ENCODE measurements at regions not wholly inside any gene's neighbourhood (a gene's known extent, or its start where the extent isn't known, plus 50 kb on each side); places are given as distances from the start of the nearest gene placed in this dataset.

DNA sequence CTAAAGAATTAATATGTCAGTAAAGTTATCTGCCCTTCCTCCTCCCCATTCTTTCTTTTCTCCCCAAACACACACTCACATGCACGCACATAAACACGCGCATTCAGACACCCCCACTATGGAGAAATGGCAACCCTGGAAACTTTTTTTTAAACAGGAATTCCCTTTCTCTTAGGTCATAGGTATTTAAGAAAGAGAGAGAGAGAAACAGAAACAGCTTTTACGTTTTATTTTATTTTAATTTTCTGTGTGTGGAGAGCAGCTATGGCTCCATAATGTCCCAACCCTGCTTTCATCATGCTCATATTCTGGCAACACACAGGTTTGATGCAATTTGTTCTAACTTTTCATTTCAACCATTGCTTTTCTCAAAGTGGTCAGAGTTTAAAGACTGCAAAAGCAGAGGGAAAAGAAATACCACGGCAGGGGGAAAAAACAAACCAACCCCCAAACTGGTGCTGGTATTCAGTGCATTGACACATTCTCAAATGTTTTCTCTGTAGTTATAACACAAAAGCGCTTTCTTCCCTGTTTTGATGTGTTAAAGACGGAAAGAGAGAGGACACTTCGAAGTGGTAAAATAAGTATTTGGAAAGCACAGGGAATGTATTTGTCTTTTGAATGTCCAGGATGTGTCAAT is 126.0 kb upstream of the TMEM161B start:
- DNase-seq = no peak

- DNase-seq = no peak
Observed at GRCh38 chr5:88393716-88394535, 125.3 kb upstream of the TMEM161B start.

DNA sequence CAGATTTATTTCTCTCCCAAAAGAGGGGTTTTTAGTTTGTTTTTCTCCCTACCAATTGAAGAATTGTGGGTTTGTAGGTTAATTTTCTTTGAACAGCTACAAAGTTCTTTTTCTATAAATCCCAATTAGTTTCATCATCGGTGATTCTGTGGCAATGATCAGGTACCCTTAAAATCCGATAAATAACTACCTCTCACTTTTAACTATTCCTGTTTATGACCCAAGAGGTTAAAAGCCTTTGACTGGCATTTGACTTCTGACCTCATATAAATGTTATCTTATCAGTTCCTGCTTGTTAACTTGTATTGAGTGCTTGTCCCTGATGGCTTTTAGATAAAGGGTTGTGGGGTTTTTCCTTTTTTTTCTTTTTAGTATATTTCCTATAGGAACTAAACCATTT is 124.4 kb upstream of the TMEM161B start:
- DNase-seq = no peak

DNA sequence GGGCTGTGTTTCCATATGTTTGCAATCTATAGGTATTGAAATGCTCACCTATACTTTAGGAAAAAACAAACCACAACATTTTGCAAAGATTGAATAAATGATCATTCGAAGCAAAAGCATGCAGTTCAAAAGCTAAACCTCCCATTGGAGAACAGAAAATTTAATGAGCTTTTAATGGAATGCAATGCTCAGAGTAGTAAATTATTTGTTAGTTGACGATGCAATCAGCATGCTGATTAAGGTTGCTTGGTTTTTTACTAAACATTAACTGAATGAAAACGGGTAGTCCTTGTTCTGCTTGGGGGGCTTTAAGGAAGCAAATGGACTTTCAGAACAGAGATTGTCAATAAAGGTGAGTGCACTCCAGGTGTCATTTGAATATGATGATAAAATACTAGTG is 123.3 kb upstream of the TMEM161B start:
- no peak for DNase-seq

DNA sequence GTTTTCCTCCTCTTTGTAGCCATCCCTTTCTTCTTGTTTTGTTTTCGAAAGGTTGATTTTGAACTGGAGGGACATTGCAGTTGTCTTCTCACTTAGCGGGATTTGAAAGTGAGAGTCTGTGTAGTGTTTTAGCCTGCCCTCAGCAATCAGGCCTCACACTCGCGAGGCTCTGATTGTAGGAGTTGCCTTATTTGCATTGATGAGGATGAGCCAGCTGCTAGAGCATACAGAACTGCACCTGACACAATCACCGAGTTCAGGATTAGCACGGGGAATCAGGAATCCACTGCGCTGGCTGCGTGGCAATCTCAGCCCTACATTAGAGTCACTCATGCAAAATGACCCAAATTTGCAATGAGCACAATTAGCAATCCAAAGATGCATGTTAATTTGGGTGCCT is 122.5 kb upstream of the TMEM161B start:
- no peak for DNase-seq

- DNase-seq = no peak
Observed at GRCh38 chr5:88390481-88390880, 121.8 kb upstream of the TMEM161B start.

- no peak for DNase-seq
Observed at GRCh38 chr5:88390096-88390441, 121.4 kb upstream of the TMEM161B start.

GRCh38 chr5:88389338-88390095 is 120.9 kb upstream of the TMEM161B start:
- DNase-seq = no peak

DNA sequence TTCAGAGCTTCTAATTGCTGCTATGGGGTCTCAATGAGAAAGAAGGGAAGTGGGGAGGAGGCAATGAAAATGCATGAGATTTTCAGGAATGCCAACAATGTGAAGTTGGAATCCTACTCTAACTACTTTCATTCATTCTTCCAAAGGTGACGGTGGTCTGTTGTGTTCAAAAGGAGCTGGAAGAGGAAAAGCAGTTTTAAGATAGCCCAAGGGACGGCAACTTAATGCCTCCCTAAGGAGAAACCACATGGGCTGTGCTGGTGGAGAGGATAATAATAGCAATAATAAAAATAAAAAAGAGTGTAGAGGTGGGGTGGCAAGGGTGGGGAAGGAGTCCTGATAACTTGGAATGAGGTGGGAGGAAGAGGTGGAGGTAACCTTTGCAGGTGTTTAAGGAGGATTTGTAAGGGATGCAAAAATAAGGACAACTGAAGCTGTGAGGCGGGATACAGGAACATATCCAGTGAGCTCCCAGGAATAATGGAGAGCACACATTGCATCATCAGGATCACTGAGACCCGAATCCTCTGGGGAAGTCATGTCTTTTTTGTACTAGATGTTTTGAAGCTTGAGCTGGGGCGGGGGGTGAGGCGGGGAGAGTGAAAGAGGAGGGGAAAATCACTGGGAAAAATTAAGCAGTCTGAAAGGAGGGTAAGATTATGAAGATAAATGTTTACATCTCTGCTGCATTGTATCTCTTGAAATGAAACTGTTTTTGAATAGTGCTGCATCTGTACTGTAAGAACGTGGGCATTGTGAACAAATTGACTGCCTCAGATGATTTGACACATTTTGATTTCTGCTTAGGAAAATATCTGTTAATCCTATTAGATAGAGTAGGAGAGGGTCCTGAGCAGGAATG is 120.1 kb upstream of the TMEM161B start:
- DNase-seq = no peak

GRCh38 chr5:88384886-88385285 is 116.2 kb upstream of the TMEM161B start:
- DNase-seq = no peak

DNA sequence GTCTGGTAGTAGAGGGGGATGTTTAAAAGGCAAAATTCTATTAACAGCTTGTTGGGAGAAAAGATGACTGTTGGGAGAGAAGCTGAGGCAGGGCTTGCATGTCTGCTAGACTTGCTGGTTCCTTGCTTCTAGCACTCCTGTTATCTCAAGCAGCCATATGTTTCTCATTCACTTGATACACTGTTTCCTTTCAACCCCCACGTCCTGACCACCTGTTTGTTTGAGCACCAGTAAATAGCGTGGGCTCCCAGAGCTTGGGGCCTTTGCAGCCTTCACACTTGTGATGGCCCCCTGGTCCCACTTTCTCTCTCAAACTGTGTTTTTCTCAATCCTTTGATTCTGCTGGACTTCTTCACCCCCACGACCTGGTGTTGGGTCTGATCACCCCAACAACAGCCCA is 111.7 kb upstream of the TMEM161B start:
- DNase-seq = no peak

- DNase-seq = no peak
Observed at GRCh38 chr5:88377705-88378656, 109.3 kb upstream of the TMEM161B start.

GRCh38 chr5:88377240-88377639 is 108.6 kb upstream of the TMEM161B start:
- no peak for DNase-seq

DNA sequence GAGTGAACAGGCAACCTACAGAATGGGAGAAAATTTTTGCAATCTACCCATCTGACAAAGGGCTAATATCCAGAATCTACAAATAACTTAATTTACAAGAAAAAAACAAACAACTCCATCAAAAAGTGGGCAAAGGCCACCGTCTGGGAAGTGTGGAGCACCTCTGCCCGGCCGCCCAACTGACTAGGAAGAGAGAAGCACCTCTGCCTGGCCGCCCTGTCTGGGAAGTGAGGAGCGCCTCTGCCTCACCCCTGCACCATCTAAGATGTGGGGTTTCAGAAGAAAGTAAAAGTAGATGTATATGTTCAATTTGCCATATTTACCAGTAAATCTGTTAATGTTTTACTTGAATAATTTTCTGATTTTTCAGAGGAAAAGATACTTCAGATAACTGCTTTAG is 108.1 kb upstream of the TMEM161B start:
- DNase-seq = no peak

- DNase-seq = no peak
Observed at GRCh38 chr5:88374391-88374790, 105.7 kb upstream of the TMEM161B start.

DNA sequence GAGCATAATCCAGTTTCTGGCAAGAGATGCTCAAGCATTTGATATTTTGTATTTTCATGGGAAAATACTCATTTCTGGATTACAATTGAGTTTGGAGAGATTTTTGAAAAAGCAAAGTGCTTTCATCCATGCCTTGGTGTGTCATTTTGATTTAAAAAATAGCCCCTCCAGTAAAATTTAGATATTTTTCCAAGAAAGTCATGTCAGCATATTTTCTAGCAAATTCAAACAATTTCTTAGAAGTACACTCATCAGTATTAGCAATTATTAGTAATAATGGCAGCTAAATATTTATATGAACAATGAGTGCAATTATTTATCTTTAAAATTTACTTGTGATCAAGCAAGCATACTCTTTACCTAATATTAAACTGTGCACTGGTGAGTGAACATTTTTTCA is 102.2 kb upstream of the TMEM161B start:
- no peak for DNase-seq

DNA sequence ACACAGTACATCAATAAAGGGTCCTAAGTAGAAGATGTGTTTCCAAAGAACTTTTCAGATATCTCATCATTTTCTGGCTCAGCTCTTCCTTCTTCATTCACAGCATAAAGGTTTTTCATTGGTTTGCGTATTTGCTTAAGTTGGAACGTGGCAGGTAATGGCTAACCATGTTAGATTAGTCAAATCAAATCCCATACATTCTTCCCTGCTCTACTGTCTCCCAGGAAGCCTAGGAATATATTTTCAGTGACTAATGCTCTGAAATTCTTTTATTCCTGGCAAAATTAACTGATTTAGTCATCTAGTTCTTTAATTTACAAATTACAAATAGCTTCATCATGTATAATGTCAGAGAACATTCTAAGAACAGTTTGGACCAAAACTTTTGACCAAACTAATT is 99.6 kb upstream of the TMEM161B start:
- DNase-seq = no peak

DNA sequence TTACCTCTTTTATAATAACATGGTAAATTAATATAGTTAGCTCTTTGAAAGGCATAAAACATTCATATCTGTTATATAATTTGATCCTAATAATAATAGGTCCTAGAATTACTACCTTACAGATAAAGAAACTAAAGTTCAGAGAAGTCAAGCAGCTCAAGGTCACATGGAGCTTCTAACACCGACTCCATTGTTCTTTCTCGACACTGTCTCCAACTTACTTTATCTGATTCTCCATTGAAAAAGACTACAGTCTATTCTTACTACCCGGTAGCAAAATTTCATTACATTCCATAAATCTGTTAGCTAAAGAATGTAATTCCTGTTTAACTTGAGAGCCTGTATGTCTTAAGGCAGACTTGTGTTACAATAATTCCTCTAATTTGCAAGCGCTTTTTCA is 96.3 kb upstream of the TMEM161B start:
- no peak for DNase-seq

GRCh38 chr5:88355490-88356050 is 86.9 kb upstream of the TMEM161B start:
- no peak for DNase-seq

DNA sequence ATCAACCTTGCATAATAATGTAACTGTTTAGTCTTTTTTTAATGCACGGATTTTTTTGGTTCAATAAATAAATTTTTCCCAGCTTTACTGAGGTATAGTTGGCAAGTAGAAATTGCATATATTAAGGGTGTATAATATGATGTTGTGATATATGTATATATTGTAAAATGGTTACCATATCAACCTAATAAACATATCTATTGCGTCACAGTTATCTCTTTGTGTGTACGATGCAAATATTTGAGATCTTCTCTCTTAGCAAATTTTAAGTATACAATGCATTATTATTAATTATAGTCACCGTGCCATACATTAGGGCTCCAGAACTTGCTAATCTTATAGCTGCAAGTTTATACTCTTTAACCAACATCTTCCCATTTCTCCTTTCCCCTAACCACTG is 57.2 kb upstream of the TMEM161B start:
- DNase-seq = no peak

DNA sequence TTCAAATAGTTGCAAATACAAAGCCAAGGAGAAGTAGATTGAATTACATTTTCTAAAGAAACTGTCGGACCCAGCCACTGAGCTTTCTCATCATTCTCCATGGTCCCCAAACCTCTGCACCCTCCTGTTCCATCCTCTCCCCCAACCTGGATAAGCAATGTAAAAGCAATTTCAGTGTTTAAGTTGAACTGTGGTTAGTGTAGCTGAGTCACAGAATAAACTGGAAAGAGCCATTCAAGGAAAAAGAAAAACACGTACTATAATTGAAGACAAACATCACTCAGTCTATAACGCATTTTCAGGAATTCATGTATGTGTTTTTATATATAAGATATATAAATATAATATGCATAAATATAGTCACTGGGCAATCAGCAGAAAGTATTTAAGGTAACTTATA is 54.1 kb upstream of the TMEM161B start:
- no peak for DNase-seq
